Activated CD4-positive, CD25-positive, alpha-beta regulatory T cell treated with anti-CD3 and anti-CD28 coated beads, Interleukin-2, amount 50 U/mL, for 24 hours (primary cell): ENCODE measurements at regions not wholly inside any gene's neighbourhood (a gene's known extent, or its start where the extent isn't known, plus 50 kb on each side); places are given as distances from the start of the nearest gene placed in this dataset.
"Not testable (repeated sequence)": the region's sequence is repeated elsewhere in the genome, so short reads cannot be mapped to it uniquely, and the experiment has no call there.

Experiments
- ATAC-seq, 2 donors: fragments of 150-1000 bp; cut with Tn5 transposase; one replicate each; pipeline ENCODE4 v1.10.0; 2021; ENCODE audit warnings: mild to moderate bottlenecking in 1 of 2, moderate library complexity in 1 of 2

- ATAC-seq: no peak
Observed at GRCh38 chr3:194025951-194026350, 110.0 kb upstream of the HES1 start.

GRCh38 chr3:194028434-194029004, 107.4 kb upstream of the HES1 start:
- ATAC-seq: no peak

GRCh38 chr3:194029846-194030245, 106.1 kb upstream of the HES1 start:
- ATAC-seq: no peak

GRCh38 chr3:194030372-194030771, 105.6 kb upstream of the HES1 start:
- ATAC-seq: no peak

- no peak for ATAC-seq
Observed at GRCh38 chr3:194031349-194031748, 104.6 kb upstream of the HES1 start.

- ATAC-seq: no peak
Observed at GRCh38 chr3:194031867-194032635, 103.9 kb upstream of the HES1 start.

GRCh38 chr3:194032828-194033435, 103.0 kb upstream of the HES1 start:
- ATAC-seq: no peak

GRCh38 chr3:194034346-194035336, 101.3 kb upstream of the HES1 start:
- no peak for ATAC-seq

GRCh38 chr3:194035406-194036138, 100.4 kb upstream of the HES1 start:
- no peak for ATAC-seq

GRCh38 chr3:194036842-194037241, 99.1 kb upstream of the HES1 start:
- no peak for ATAC-seq

- ATAC-seq: not testable (repeated sequence)
Observed at GRCh38 chr3:194038346-194038745, 97.6 kb upstream of the HES1 start.

- ATAC-seq: no peak
Observed at GRCh38 chr3:194038960-194039359, 97.0 kb upstream of the HES1 start.

GRCh38 chr3:194040516-194041273, 95.3 kb upstream of the HES1 start:
- no peak for ATAC-seq

- ATAC-seq: no peak
Observed at GRCh38 chr3:194042927-194043326, 93.0 kb upstream of the HES1 start.

- no peak for ATAC-seq
Observed at GRCh38 chr3:194043516-194043915, 92.4 kb upstream of the HES1 start.

GRCh38 chr3:194045289-194045688, 90.7 kb upstream of the HES1 start:
- ATAC-seq: peak in 1 of 2 donors; percentile 41

- no peak for ATAC-seq
Observed at GRCh38 chr3:194045919-194046318, 90.0 kb upstream of the HES1 start.

- ATAC-seq: no peak
Observed at GRCh38 chr3:194046531-194046930, 89.4 kb upstream of the HES1 start.

- no peak for ATAC-seq
Observed at GRCh38 chr3:194046995-194047645, 88.8 kb upstream of the HES1 start.

GRCh38 chr3:194049394-194049793, 86.6 kb upstream of the HES1 start:
- no peak for ATAC-seq

- no peak for ATAC-seq
Observed at GRCh38 chr3:194050782-194051320, 85.1 kb upstream of the HES1 start.
